MM.1S (cell line): ENCODE measurements at regions not wholly inside any gene's neighbourhood (a gene's known extent, or its start where the extent isn't known, plus 50 kb on each side); places are given as distances from the start of the nearest gene placed in this dataset.

Experiments
- DNase-seq: peaks from one replicate; pipeline ENCODE4 v3.0.0-alpha.2; 2015
- H2AFZ ChIP-seq: fragments of 300-600 bp; sonication (generic); 2 replicates; pipeline ENCODE4 v1.6.0; 2016; ENCODE audit warnings: antibody characterized with exemption, low read length
- H3F3A ChIP-seq: fragments of 300-600 bp; sonication (generic); 2 replicates; pipeline ENCODE4 v1.6.1; 2016; ENCODE audit warnings: mild to moderate bottlenecking, antibody characterized with exemption, low read length, moderate library complexity, mixed read lengths; ENCODE audit not compliant: insufficient read depth
- H3K27ac ChIP-seq: fragments of 300-600 bp; sonication (generic); 2 replicates; pipeline ENCODE4 v1.5.1; 2016; ENCODE audit warnings: mild to moderate bottlenecking, low read length
- H3K27me3 ChIP-seq: fragments of 300-600 bp; sonication (generic); replicated peaks from 2 replicates; pipeline ENCODE4 v1.6.0; 2016; ENCODE audit warnings: low read length; ENCODE audit not compliant: insufficient read depth
- H3K36me3 ChIP-seq: fragments of 300-600 bp; sonication (generic); replicated peaks from 2 replicates; pipeline ENCODE4 v1.6.1; 2016; ENCODE audit warnings: mild to moderate bottlenecking, low read length, mixed read lengths; ENCODE audit not compliant: insufficient read depth
- H3K4me1 ChIP-seq: fragments of 300-600 bp; sonication (generic); 2 replicates; pipeline ENCODE4 v1.6.1; 2016; ENCODE audit warnings: low read length, mixed read lengths
- H3K4me2 ChIP-seq: fragments of 300-600 bp; sonication (generic); 2 replicates; pipeline ENCODE4 v1.6.0; 2016; ENCODE audit warnings: low read depth, low read length
- H3K4me3 ChIP-seq: fragments of 300-600 bp; sonication (generic); 2 replicates; pipeline ENCODE4 v1.5.1; 2016; ENCODE audit warnings: low read length, mixed read lengths
- H3K79me2 ChIP-seq: fragments of 300-600 bp; sonication (generic); 2 replicates; pipeline ENCODE4 v1.6.1; 2016; ENCODE audit warnings: mixed run types, low read length, mixed read lengths
- H3K9ac ChIP-seq: fragments of 300-600 bp; sonication (generic); 2 replicates; pipeline ENCODE4 v1.6.1; 2016; ENCODE audit warnings: low read length, mixed read lengths
- H3K9me2 ChIP-seq: fragments of 300-600 bp; sonication (generic); replicated peaks from 2 replicates; pipeline ENCODE4 v1.6.1; 2016; ENCODE audit warnings: mild to moderate bottlenecking, low read length, mixed read lengths; ENCODE audit not compliant: insufficient read depth
- H3K9me3 ChIP-seq: fragments of 300-600 bp; sonication (generic); replicated peaks from 2 replicates; pipeline ENCODE4 v1.6.1; 2016; ENCODE audit warnings: mild to moderate bottlenecking, low read length, mixed read lengths; ENCODE audit not compliant: insufficient read depth
- H4K20me1 ChIP-seq: fragments of 300-600 bp; sonication (generic); 2 replicates; pipeline ENCODE4 v1.6.1; 2016; ENCODE audit warnings: mild to moderate bottlenecking, low read length, moderate library complexity, mixed read lengths; ENCODE audit not compliant: insufficient read depth
- EZH2 ChIP-seq: fragments of 300-600 bp; sonication (generic); optimal IDR thresholded peaks from 2 replicates; pipeline ENCODE3; 2017; ENCODE audit warnings: low read depth, mild to moderate bottlenecking, antibody characterized with exemption, low read length, mixed read lengths
- EZH2phosphoT487 ChIP-seq: fragments of 300-600 bp; sonication (generic); IDR thresholded peaks from 2 replicates; pipeline ENCODE4 v1.6.1; 2018; ENCODE audit warnings: antibody characterized with exemption, low read length
- TF ChIP-seq, protein P1 (sequence below): fragments of 300-600 bp; sonication (generic); IDR thresholded peaks from 2 replicates; pipeline ENCODE4 v1.5.1; 2016; ENCODE audit warnings: antibody characterized with exemption, low read length, mixed read lengths

DNA sequence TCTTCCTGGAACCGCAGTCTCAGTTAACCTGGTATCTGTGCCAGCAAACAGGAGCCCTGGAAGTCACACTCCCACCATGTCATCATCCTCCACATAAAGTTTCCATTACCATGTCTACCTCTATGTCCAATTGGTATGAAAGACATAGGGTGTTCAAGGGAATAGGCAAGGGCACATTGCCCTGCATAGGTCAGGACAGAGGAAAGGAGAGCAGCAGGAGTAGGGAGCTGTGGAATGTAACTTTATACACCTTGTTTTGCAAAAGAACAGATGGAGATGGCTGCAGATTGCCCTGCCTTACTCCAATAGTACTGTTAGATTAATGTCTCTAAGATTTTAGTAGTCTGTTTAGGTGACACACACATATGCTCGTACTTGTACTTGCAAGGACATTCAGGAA lies 1056.4 kb downstream of the NTRK3 start:
- no peaks in the 10 kb centered on the region for H3F3A ChIP-seq
- H3K27ac ChIP-seq = no peak overlapping the region
- DNase-seq = no peak
- H3K27me3 ChIP-seq = no peaks in the 10 kb centered on the region
- no peaks in the 10 kb centered on the region for H3K4me1 ChIP-seq
- no peaks in the 10 kb centered on the region for H3K9me2 ChIP-seq
- H4K20me1 ChIP-seq = no peaks in the 10 kb centered on the region
- TF ChIP-seq EZH2 = no peak
- TF ChIP-seq, protein P1, sequence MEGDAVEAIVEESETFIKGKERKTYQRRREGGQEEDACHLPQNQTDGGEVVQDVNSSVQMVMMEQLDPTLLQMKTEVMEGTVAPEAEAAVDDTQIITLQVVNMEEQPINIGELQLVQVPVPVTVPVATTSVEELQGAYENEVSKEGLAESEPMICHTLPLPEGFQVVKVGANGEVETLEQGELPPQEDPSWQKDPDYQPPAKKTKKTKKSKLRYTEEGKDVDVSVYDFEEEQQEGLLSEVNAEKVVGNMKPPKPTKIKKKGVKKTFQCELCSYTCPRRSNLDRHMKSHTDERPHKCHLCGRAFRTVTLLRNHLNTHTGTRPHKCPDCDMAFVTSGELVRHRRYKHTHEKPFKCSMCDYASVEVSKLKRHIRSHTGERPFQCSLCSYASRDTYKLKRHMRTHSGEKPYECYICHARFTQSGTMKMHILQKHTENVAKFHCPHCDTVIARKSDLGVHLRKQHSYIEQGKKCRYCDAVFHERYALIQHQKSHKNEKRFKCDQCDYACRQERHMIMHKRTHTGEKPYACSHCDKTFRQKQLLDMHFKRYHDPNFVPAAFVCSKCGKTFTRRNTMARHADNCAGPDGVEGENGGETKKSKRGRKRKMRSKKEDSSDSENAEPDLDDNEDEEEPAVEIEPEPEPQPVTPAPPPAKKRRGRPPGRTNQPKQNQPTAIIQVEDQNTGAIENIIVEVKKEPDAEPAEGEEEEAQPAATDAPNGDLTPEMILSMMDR = no peak
- TF ChIP-seq EZH2phosphoT487 = no peak
- no peak overlapping the region for H2AFZ ChIP-seq
- H3K4me2 ChIP-seq = no peak overlapping the region
- H3K79me2 ChIP-seq = no peaks in the 10 kb centered on the region
- H3K4me3 ChIP-seq = no peak overlapping the region
- no peak overlapping the region for H3K9ac ChIP-seq
- no peaks in the 10 kb centered on the region for H3K36me3 ChIP-seq
- no peaks in the 10 kb centered on the region for H3K9me3 ChIP-seq

DNA sequence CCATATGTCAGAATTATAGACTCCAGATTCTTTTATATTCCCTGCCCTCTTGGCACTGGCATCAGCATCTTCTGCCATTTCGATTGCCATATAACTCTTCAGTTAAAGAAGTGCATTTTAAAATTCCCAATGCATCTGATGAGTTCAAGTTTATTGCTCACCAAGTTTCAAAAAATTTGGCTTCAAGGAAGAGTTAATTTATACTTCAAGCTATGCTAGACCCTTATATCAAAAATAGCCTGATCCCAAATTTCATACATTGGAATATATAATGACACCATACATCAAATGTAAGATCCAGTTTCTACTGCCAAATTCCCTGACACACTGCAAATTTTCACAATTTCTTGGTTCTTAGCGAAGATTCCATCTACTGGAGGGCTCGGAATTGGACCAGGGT lies 1058.6 kb downstream of the NTRK3 start:
- H3K9me3 ChIP-seq = no peaks in the 10 kb centered on the region
- H4K20me1 ChIP-seq = no peaks in the 10 kb centered on the region
- no peaks in the 10 kb centered on the region for H3K9me2 ChIP-seq
- H2AFZ ChIP-seq = no peak overlapping the region
- no peaks in the 10 kb centered on the region for H3K36me3 ChIP-seq
- H3F3A ChIP-seq = no peaks in the 10 kb centered on the region
- no peak for DNase-seq
- no peak overlapping the region for H3K4me2 ChIP-seq
- H3K9ac ChIP-seq = no peak overlapping the region
- H3K79me2 ChIP-seq = no peaks in the 10 kb centered on the region
- no peak overlapping the region for H3K27ac ChIP-seq
- H3K27me3 ChIP-seq = no peaks in the 10 kb centered on the region
- H3K4me3 ChIP-seq = no peak overlapping the region
- no peaks in the 10 kb centered on the region for H3K4me1 ChIP-seq
- TF ChIP-seq EZH2 (no peak), EZH2phosphoT487 (no peak)
- TF ChIP-seq, protein P1 = no peak

DNA sequence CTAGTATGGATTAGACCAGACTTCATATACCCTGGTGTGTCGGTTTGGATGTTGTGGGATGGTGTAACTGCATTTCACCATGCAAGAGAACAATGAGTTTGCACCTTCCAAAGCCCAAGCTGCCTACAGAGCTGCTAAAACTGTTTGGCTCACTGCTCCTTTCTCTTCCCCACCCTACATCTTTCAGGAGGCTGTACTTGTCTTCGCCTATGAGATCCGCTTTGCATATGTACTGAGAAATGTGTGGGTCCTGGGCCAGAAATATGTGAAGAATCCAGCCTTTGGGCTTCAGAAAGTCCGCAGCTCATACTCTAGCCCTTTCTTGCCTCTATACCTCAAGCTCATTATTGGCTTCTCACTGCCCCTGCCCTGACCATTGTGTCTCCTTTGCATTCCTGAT lies 1060.0 kb downstream of the NTRK3 start:
- Histone ChIP-seq H3K27ac (no peak overlapping the region), H3K9ac (no peak overlapping the region), H3K79me2 (no peaks in the 10 kb centered on the region), H3K9me2 (no peaks in the 10 kb centered on the region), H3K27me3 (no peaks in the 10 kb centered on the region), H3K36me3 (no peaks in the 10 kb centered on the region), H2AFZ (no peak overlapping the region), H3K4me2 (no peak overlapping the region), H3K4me3 (no peak overlapping the region), H3F3A (no peaks in the 10 kb centered on the region), H3K9me3 (no peaks in the 10 kb centered on the region), H4K20me1 (no peaks in the 10 kb centered on the region), H3K4me1 (no peaks in the 10 kb centered on the region)
- no peak for TF ChIP-seq EZH2phosphoT487
- DNase-seq = no peak

DNA sequence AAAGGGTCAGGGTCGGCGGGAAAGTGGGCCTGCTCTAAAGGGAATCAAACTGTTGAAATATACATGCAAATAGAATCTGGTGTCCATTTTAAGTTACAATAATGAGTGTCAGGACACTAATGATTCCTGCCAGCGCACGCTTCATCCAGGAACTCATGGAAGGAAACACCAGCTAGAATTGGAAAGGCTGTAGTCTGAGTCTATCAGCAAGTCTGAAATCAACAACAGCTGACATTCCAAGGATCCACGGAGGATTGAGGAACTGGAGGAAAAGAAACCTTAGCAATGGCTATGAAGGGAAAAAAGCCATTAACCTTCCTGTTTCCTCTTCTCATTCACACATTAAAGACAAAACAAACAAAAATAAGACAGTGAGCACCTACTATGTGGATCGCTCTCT lies 1063.1 kb downstream of the NTRK3 start:
- Histone ChIP-seq H3K9me3 (no peaks in the 10 kb centered on the region), H3K4me2 (no peak overlapping the region), H3K4me3 (no peak overlapping the region), H3K27ac (no peak overlapping the region), H3K4me1 (no peaks in the 10 kb centered on the region), H3K9me2 (no peaks in the 10 kb centered on the region), H2AFZ (no peak overlapping the region), H4K20me1 (no peaks in the 10 kb centered on the region), H3K9ac (no peak overlapping the region), H3K79me2 (no peaks in the 10 kb centered on the region), H3K36me3 (no peaks in the 10 kb centered on the region), H3K27me3 (no peaks in the 10 kb centered on the region), H3F3A (no peaks in the 10 kb centered on the region)
- no peak for DNase-seq
- no peak for TF ChIP-seq EZH2phosphoT487
- TF ChIP-seq EZH2 = no peak
- TF ChIP-seq, protein P1 = no peak
